HG03575 (cell line): ENCODE measurements at regions not wholly inside any gene's neighbourhood (a gene's known extent, or its start where the extent isn't known, plus 50 kb on each side); places are given as distances from the start of the nearest gene placed in this dataset.

Source experiments
- ATAC-seq: cut with Tn5 transposase; IDR thresholded peaks from one replicate; pipeline ENCODE4 v1.9.1; 2021; ENCODE audit not compliant: unreplicated experiment, insufficient number of reproducible peaks, low FRiP score; ENCODE audit errors: extremely low read depth

- ATAC-seq, result no peak
Measured at GRCh38 chr21:16154951-16155635, 425.3 kb downstream of the USP25 start.

GRCh38 chr21:16156841-16157489, 427.2 kb downstream of the USP25 start:
- no peak for ATAC-seq

- no peak for ATAC-seq
Measured at GRCh38 chr21:16159213-16159970, 429.6 kb downstream of the USP25 start.

- ATAC-seq, result no peak
Measured at GRCh38 chr21:16159971-16160350, 430.2 kb downstream of the USP25 start.

- no peak for ATAC-seq
Measured at GRCh38 chr21:16162953-16163352, 433.2 kb downstream of the USP25 start.

- ATAC-seq, result no peak
Measured at GRCh38 chr21:16169102-16169511, 439.3 kb downstream of the USP25 start.

- no peak for ATAC-seq
Measured at GRCh38 chr21:16169779-16170178, 440.0 kb downstream of the USP25 start.

- ATAC-seq, result no peak
Measured at GRCh38 chr21:16176570-16176969, 446.8 kb downstream of the USP25 start.

- ATAC-seq, result no peak
Measured at GRCh38 chr21:16177532-16177931, 447.8 kb downstream of the USP25 start.

GRCh38 chr21:16179773-16180172, 450.0 kb downstream of the USP25 start:
- no peak for ATAC-seq

- no peak for ATAC-seq
Measured at GRCh38 chr21:16180614-16181013, 450.8 kb downstream of the USP25 start.

GRCh38 chr21:16181018-16181417, 451.2 kb downstream of the USP25 start:
- ATAC-seq, result no peak

- no peak for ATAC-seq
Measured at GRCh38 chr21:16185766-16186165, 456.0 kb downstream of the USP25 start.

GRCh38 chr21:16186742-16187141, 457.0 kb downstream of the USP25 start:
- no peak for ATAC-seq

GRCh38 chr21:16187603-16188301, 458.0 kb downstream of the USP25 start:
- ATAC-seq, result no peak

GRCh38 chr21:16192902-16193301, 463.1 kb downstream of the USP25 start:
- ATAC-seq, result no peak

GRCh38 chr21:16193496-16194094, 463.8 kb downstream of the USP25 start:
- peak; percentile 14 for ATAC-seq

GRCh38 chr21:16194095-16194787, 464.5 kb downstream of the USP25 start:
- peak; percentile 50 for ATAC-seq
